ENCODE measurements at regions not wholly inside any gene's neighbourhood (a gene's known extent, or its start where the extent isn't known, plus 50 kb on each side); places are given as distances from the start of the nearest gene placed in this dataset.

- no peak for DNase-seq
Observed at GRCh38 chr9:115494393-115494792, 376.4 kb upstream of the TNC start.

GRCh38 chr9:115495052-115495635 lies 377.2 kb upstream of the TNC start:
- no peak for DNase-seq

GRCh38 chr9:115495836-115496235 lies 377.9 kb upstream of the TNC start:
- no peak for DNase-seq

GRCh38 chr9:115498303-115498702 lies 380.3 kb upstream of the TNC start:
- DNase-seq = no peak

- no peak for DNase-seq
Observed at GRCh38 chr9:115507148-115507547, 389.2 kb upstream of the TNC start.

- DNase-seq = no peak
Observed at GRCh38 chr9:115513148-115513547, 395.2 kb upstream of the TNC start.

GRCh38 chr9:115514454-115514853 lies 396.5 kb upstream of the TNC start:
- DNase-seq = no peak

GRCh38 chr9:115517335-115518075 lies 399.5 kb upstream of the TNC start:
- no peak for DNase-seq

GRCh38 chr9:115520646-115521045 lies 402.7 kb upstream of the TNC start:
- no peak for DNase-seq

GRCh38 chr9:115522912-115523311 lies 405.0 kb upstream of the TNC start:
- DNase-seq = no peak

GRCh38 chr9:115524453-115525059 lies 406.6 kb upstream of the TNC start:
- peak; percentile 63 for DNase-seq

- DNase-seq = no peak
Observed at GRCh38 chr9:115525111-115526058, 407.4 kb upstream of the TNC start.

- no peak for DNase-seq
Observed at GRCh38 chr9:115531410-115532125, 413.6 kb upstream of the TNC start.

GRCh38 chr9:115533511-115533910 lies 415.6 kb upstream of the TNC start:
- DNase-seq = no peak

- no peak for DNase-seq
Observed at GRCh38 chr9:115540091-115540490, 422.1 kb upstream of the TNC start.

GRCh38 chr9:115543511-115543910 lies 425.6 kb upstream of the TNC start:
- no peak for DNase-seq

GRCh38 chr9:115548609-115549260 lies 430.8 kb upstream of the TNC start:
- no peak for DNase-seq

- no peak for DNase-seq
Observed at GRCh38 chr9:115551396-115551795, 433.4 kb upstream of the TNC start.

- DNase-seq = no peak
Observed at GRCh38 chr9:115553060-115553773, 435.3 kb upstream of the TNC start.

- no peak for DNase-seq
Observed at GRCh38 chr9:115556432-115556831, 438.5 kb upstream of the TNC start.

- no peak for DNase-seq
Observed at GRCh38 chr9:115575147-115575546, 457.2 kb upstream of the TNC start.

Measured in hematopoietic multipotent progenitor cell treated with erythropoietin and hydrocortisone succinate and interleukin-3 and kit ligand, for 4 days (in vitro differentiated cells).